Hepatocyte (in vitro differentiated cells): ENCODE measurements at regions not wholly inside any gene's neighbourhood (a gene's known extent, or its start where the extent isn't known, plus 50 kb on each side); places are given as distances from the start of the nearest gene placed in this dataset.

Experiments
- CTCF ChIP-seq: fragments of 200-600 bp; sonication (generic); IDR thresholded peaks from 2 replicates; pipeline ENCODE4 v1.5.1; 2016; ENCODE audit warnings: antibody characterized with exemption, mild to moderate bottlenecking; ENCODE audit not compliant: poor library complexity
- EZH2 ChIP-seq: fragments of 200-600 bp; sonication (generic); IDR thresholded peaks from 2 replicates; pipeline ENCODE4 v1.6.1; 2016; ENCODE audit warnings: antibody characterized with exemption, mild to moderate bottlenecking, borderline replicate concordance
- EZH2phosphoT487 ChIP-seq: fragments of 200-600 bp; sonication (generic); IDR thresholded peaks from one replicate; pipeline ENCODE4 v1.6.1; 2018; ENCODE audit warnings: antibody characterized with exemption, mild to moderate bottlenecking, low read depth, moderate library complexity; ENCODE audit not compliant: unreplicated experiment, severe bottlenecking

- TF ChIP-seq CTCF: no peak
- TF ChIP-seq EZH2: no peak
- TF ChIP-seq EZH2phosphoT487: no peak
These were observed 222.1 kb upstream of the ADAMTS9 start for GRCh38 chr3:64909757-64910467.
